ENCODE measurements at regions not wholly inside any gene's neighbourhood (a gene's known extent, or its start where the extent isn't known, plus 50 kb on each side); places are given as distances from the start of the nearest gene placed in this dataset.

DNA sequence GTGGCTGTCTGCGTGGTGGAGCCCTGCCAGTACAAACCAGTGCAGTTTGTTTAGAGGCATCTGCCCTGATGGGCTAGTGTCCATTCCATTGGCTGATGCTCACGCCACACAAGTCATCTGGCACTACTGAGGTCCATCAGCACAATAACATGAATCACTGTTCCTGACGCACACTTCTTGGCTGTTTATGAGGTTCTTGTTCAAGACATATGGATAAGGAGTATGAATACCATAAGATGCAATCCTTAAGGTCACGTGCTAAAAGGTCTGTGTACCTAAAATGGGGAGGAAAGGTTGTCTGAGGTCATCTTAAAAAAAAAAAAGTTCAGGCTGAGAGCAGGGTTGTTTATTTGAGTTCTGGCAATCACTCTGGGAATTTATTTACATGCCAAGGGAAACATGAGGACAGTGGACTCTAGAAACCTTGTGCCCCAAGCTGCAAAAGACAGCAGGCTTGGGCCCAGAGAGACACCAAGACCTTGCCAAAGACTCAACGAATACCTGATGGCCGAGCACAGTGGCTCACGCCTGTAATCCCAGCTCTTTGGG, 54.1 kb upstream of the SHLD1 start:
- Histone ChIP-seq H4K20me1 (ENCODE audit: control insufficient read depth, insufficient read depth) (no peaks in the 10 kb centered on the region), H3K4me2 (ENCODE audit: control insufficient read depth, insufficient read depth) (no peak overlapping the region), H2AFZ (ENCODE audit: control insufficient read depth, low read depth, low read length) (no peak overlapping the region), H3K4me3 (no peak overlapping the region), H3K27ac (ENCODE audit: control insufficient read depth, insufficient read depth) (no peak overlapping the region), H3K36me3 (ENCODE audit: control insufficient read depth in 2 of 2, insufficient read depth in 2 of 2, low read length in 1 of 2) (no peaks in the 10 kb centered on the region), H3K27me3 (replicated peaks in 1 of 2; ENCODE audit: control insufficient read depth in 2 of 2, insufficient read depth in 2 of 2, low read length in 1 of 2) (no peaks in the 10 kb centered on the region), H3K9ac (ENCODE audit: control insufficient read depth, insufficient read depth, low read length) (no peak overlapping the region), H3K4me1 (ENCODE audit: control insufficient read depth, insufficient read depth, low read length) (peaks cover 8% of the 10 kb centered on the region), H3K9me3 (replicated peaks; ENCODE audit: control insufficient read depth, insufficient read depth, low read length) (no peaks in the 10 kb centered on the region; the same call in 2 of the 3 replicates), H3K79me2 (ENCODE audit: control insufficient read depth, insufficient read depth, low read length) (no peaks in the 10 kb centered on the region)
- no TSS peak for BruUV-seq (replicated peaks)
- ChIA-PET CTCF (no interaction called here), RAD21 (ENCODE audit: unreplicated experiment) (no interaction called here), SMC1A (ENCODE audit: uncharacterized antibody, unreplicated experiment) (interaction anchor here (0.8 kb wide), 1 partner anchor 92 kb away, joined by 3 read pairs; no protein-coding TSS in a partner anchor), POLR2A (no interaction called here)
- WGBS (ENCODE audit: insufficient coverage, insufficient replicate concordance, low lambda C conversion rate, missing lambda C conversion rate): 79% methylated on average over 7 of the region's 7 CpGs
- DNase-seq (ENCODE audit: low read depth, low spot score): no peak
- no peak for TF ChIP-seq SUZ12 (IDR thresholded peaks at IDR 0.05; ENCODE audit: unreplicated experiment)
- no peak for TF ChIP-seq POU2F2 (IDR thresholded peaks at IDR 0.05; ENCODE audit: borderline replicate concordance, low read depth, low read length)
- no peak for TF ChIP-seq EGR1 (IDR thresholded peaks at IDR 0.05; ENCODE audit: borderline replicate concordance in 1 of 2, low read depth in 2 of 2, low read length in 2 of 2)
- TF ChIP-seq EP300 (IDR thresholded peaks at IDR 0.05; ENCODE audit: borderline replicate concordance in 1 of 2, control insufficient read depth in 1 of 2, low read depth in 2 of 2, low read length in 2 of 2): no peak
- TF ChIP-seq, protein P1, sequence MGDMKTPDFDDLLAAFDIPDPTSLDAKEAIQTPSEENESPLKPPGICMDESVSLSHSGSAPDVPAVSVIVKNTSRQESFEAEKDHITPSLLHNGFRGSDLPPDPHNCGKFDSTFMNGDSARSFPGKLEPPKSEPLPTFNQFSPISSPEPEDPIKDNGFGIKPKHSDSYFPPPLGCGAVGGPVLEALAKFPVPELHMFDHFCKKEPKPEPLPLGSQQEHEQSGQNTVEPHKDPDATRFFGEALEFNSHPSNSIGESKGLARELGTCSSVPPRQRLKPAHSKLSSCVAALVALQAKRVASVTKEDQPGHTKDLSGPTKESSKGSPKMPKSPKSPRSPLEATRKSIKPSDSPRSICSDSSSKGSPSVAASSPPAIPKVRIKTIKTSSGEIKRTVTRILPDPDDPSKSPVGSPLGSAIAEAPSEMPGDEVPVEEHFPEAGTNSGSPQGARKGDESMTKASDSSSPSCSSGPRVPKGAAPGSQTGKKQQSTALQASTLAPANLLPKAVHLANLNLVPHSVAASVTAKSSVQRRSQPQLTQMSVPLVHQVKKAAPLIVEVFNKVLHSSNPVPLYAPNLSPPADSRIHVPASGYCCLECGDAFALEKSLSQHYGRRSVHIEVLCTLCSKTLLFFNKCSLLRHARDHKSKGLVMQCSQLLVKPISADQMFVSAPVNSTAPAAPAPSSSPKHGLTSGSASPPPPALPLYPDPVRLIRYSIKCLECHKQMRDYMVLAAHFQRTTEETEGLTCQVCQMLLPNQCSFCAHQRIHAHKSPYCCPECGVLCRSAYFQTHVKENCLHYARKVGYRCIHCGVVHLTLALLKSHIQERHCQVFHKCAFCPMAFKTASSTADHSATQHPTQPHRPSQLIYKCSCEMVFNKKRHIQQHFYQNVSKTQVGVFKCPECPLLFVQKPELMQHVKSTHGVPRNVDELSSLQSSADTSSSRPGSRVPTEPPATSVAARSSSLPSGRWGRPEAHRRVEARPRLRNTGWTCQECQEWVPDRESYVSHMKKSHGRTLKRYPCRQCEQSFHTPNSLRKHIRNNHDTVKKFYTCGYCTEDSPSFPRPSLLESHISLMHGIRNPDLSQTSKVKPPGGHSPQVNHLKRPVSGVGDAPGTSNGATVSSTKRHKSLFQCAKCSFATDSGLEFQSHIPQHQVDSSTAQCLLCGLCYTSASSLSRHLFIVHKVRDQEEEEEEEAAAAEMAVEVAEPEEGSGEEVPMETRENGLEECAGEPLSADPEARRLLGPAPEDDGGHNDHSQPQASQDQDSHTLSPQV (IDR thresholded peaks at IDR 0.05): no peak
- no peak for TF ChIP-seq KLF5 (IDR thresholded peaks at IDR 0.05; ENCODE audit: partially characterized antibody)
- TF ChIP-seq SIX5 (IDR thresholded peaks at IDR 0.05; ENCODE audit: low read depth, low read length, severe bottlenecking): no peak
- in situ Hi-C loops (cut with MboI): no loop called here
- FAIRE-seq: no peak
- ATAC-seq: no peak
- intact Hi-C loops (cut with micrococcal nuclease; ENCODE audit: unreplicated experiment): no loop called here

Measured in GM12878 (cell line).